IMR-90 (cell line): ENCODE measurements at regions not wholly inside any gene's neighbourhood (a gene's known extent, or its start where the extent isn't known, plus 50 kb on each side); places are given as distances from the start of the nearest gene placed in this dataset.

Experiments used
- ATAC-seq: fragments of 200-7000 bp; cut with Tn5 transposase; 2 replicates; pipeline ENCODE4 v1.9.1; 2020; ENCODE audit warnings: low read depth, mild to moderate bottlenecking, moderate library complexity
- BruUV-seq: library from RNA; stranded (reverse); fragments of 400-500 nt; replicated peaks from 2 replicates; lab custom pipeline; 2021; lab: Mats Ljungman, UMichigan
- CTCF ChIA-PET: fragments of 300-600 bp; formaldehyde crosslinking; extraction: SDS; loops from one replicate; lab custom pipeline; 2021; ENCODE audit warnings: antibody characterized with exemption; lab: Yijun Ruan, JAX
- POLR2A ChIA-PET: fragments of 300-600 bp; sonication (Branson Sonifier 250); formaldehyde crosslinking; loops from one replicate; lab custom pipeline; 2022; ENCODE audit warnings: antibody characterized with exemption; ENCODE audit not compliant: unreplicated experiment; lab: Charles Lee
- DNase-seq: peaks from one replicate; pipeline ENCODE4 v3.0.0; 2013
- H2AFZ ChIP-seq: replicated peaks from 2 replicates; pipeline ENCODE3; 2013; ENCODE audit warnings: low read length, mild to moderate bottlenecking; ENCODE audit not compliant: poor library complexity
- H2AK5ac ChIP-seq: 2 replicates; pipeline ENCODE4 v1.6.1; 2013; ENCODE audit warnings: low read depth, low read length, inconsistent platforms
- H2AK9ac ChIP-seq: replicated peaks from 2 replicates; pipeline ENCODE3; 2013; ENCODE audit warnings: mild to moderate bottlenecking, low read depth, low read length, moderate library complexity; ENCODE audit not compliant: poor library complexity
- H2BK120ac ChIP-seq: 2 replicates; pipeline ENCODE4 v1.6.1; 2013; ENCODE audit warnings: low read depth, low read length, inconsistent platforms
- H2BK15ac ChIP-seq: 3 replicates; pipeline ENCODE4 v1.6.1; 2013; ENCODE audit warnings: low read depth, low read length, inconsistent platforms
- H2BK20ac ChIP-seq: 2 replicates; pipeline ENCODE4 v1.6.1; 2013; ENCODE audit warnings: low read depth, mild to moderate bottlenecking, inconsistent platforms, low read length, moderate library complexity
- H2BK5ac ChIP-seq: 2 replicates; pipeline ENCODE4 v1.6.1; 2013; ENCODE audit warnings: mild to moderate bottlenecking, low read depth, low read length, inconsistent platforms; ENCODE audit not compliant: poor library complexity, severe bottlenecking
- H3K14ac ChIP-seq: replicated peaks from 2 replicates; pipeline ENCODE4 v1.6.1; 2013; ENCODE audit warnings: low read depth, low read length, inconsistent platforms
- H3K18ac ChIP-seq: 2 replicates; pipeline ENCODE4 v1.6.1; 2013; ENCODE audit warnings: low read depth, low read length, control low read depth
- H3K23ac ChIP-seq: 2 replicates; pipeline ENCODE4 v1.6.1; 2013; ENCODE audit warnings: low read depth, low read length, inconsistent platforms
- H3K27ac ChIP-seq: 2 replicates; pipeline ENCODE4 v1.5.1; 2013; ENCODE audit warnings: mild to moderate bottlenecking, control low read depth, low read length; ENCODE audit not compliant: insufficient read depth
- H3K27me3 ChIP-seq: 2 replicates; pipeline ENCODE4 v1.6.1; 2013; ENCODE audit warnings: low read length; ENCODE audit not compliant: control insufficient read depth, insufficient read depth
- H3K36me3 ChIP-seq: 2 replicates; pipeline ENCODE4 v1.6.1; 2013; ENCODE audit warnings: low read length, mixed read lengths; ENCODE audit not compliant: control insufficient read depth, insufficient read depth
- H3K4ac ChIP-seq: 2 replicates; pipeline ENCODE4 v1.6.1; 2013; ENCODE audit warnings: low read depth, low read length, inconsistent platforms
- H3K4me1 ChIP-seq: 2 replicates; pipeline ENCODE4 v1.6.1; 2013; ENCODE audit warnings: low read length, mixed read lengths; ENCODE audit not compliant: control insufficient read depth, insufficient read depth
- H3K4me2 ChIP-seq: 2 replicates; pipeline ENCODE4 v1.6.1; 2013; ENCODE audit warnings: low read depth, mild to moderate bottlenecking, control low read depth, low read length, moderate library complexity
- H3K4me3 ChIP-seq: 2 replicates; pipeline ENCODE4 v1.5.1; 2013; ENCODE audit warnings: low read depth, mild to moderate bottlenecking, control low read depth, low read length, moderate library complexity; ENCODE audit not compliant: insufficient read depth
- H3K56ac ChIP-seq: 2 replicates; pipeline ENCODE4 v1.6.1; 2013; ENCODE audit warnings: low read length, inconsistent platforms; ENCODE audit not compliant: insufficient read depth; ENCODE audit errors: extremely low read depth
- H3K79me1 ChIP-seq, 2 experiments: 2 replicates each; pipeline ENCODE4 v1.6.1; 2013; ENCODE audit warnings: low read length in 2 of 2, inconsistent platforms in 1 of 2, low read depth in 1 of 2
- H3K9ac ChIP-seq: 2 replicates; pipeline ENCODE4 v1.6.1; 2013; ENCODE audit warnings: low read depth, low read length, control low read depth
- H3K9me1 ChIP-seq: 2 replicates; pipeline ENCODE4 v1.6.1; 2013; ENCODE audit warnings: low read length, inconsistent platforms; ENCODE audit not compliant: insufficient read depth
- H3K9me3 ChIP-seq: 2 replicates; pipeline ENCODE4 v1.6.1; 2013; ENCODE audit warnings: low read length; ENCODE audit not compliant: control insufficient read depth, insufficient read depth
- H4K20me1 ChIP-seq: 2 replicates; pipeline ENCODE4 v1.6.1; 2013; ENCODE audit warnings: low read length, inconsistent platforms; ENCODE audit not compliant: insufficient read depth
- H4K5ac ChIP-seq: 2 replicates; pipeline ENCODE4 v1.6.1; 2013; ENCODE audit warnings: mild to moderate bottlenecking, low read depth, low read length, control low read depth
- H4K8ac ChIP-seq, 2 experiments: 2 replicates each; pipeline ENCODE4 v1.6.1; 2013; ENCODE audit warnings: low read depth in 2 of 2, low read length in 2 of 2, control low read depth in 1 of 2, inconsistent platforms in 1 of 2
- H4K91ac ChIP-seq: 2 replicates; pipeline ENCODE4 v1.6.1; 2013; ENCODE audit warnings: low read depth, low read length, inconsistent platforms; ENCODE audit not compliant: insufficient read depth
- BHLHE40 ChIP-seq: fragments of 150-350 bp; IDR thresholded peaks from 2 replicates; pipeline ENCODE4 v1.6.1; 2016; ENCODE audit warnings: mild to moderate bottlenecking, low read depth, low read length
- CEBPB ChIP-seq: IDR thresholded peaks from 2 replicates; pipeline ENCODE4 v1.6.1; 2012; ENCODE audit warnings: low read depth, low read length, improper control_type of control experiment
- CHD1 ChIP-seq: IDR thresholded peaks from 2 replicates; pipeline ENCODE4 v1.6.1; 2012; ENCODE audit warnings: low read depth, low read length, improper control_type of control experiment
- CTCF ChIP-seq: conservative IDR thresholded peaks from 2 replicates; pipeline ENCODE4 v1.5.1; 2012; ENCODE audit warnings: mild to moderate bottlenecking, low read depth, low read length, improper control_type of control experiment
- ELK1 ChIP-seq: fragments of 150-350 bp; IDR thresholded peaks from 2 replicates; pipeline ENCODE4 v1.6.1; 2016; ENCODE audit warnings: low read depth, mild to moderate bottlenecking, low read length, moderate library complexity, borderline replicate concordance
- FOS ChIP-seq: fragments of 150-350 bp; IDR thresholded peaks from 2 replicates; pipeline ENCODE4 v1.6.1; 2016; ENCODE audit warnings: low read depth, low read length
- MAFK ChIP-seq: IDR thresholded peaks from 2 replicates; pipeline ENCODE4 v1.6.1; 2012; ENCODE audit warnings: low read depth, low read length, improper control_type of control experiment
- MAZ ChIP-seq: IDR thresholded peaks from 2 replicates; pipeline ENCODE4 v1.6.1; 2012; ENCODE audit warnings: low read depth, mild to moderate bottlenecking, low read length, improper control_type of control experiment, moderate library complexity, borderline replicate concordance
- MXI1 ChIP-seq: IDR thresholded peaks from 2 replicates; pipeline ENCODE4 v1.6.1; 2012; ENCODE audit warnings: low read depth, mild to moderate bottlenecking, low read length, moderate library complexity, borderline replicate concordance
- NFE2L2 ChIP-seq: fragments of 150-350 bp; IDR thresholded peaks from 2 replicates; pipeline ENCODE4 v1.6.1; 2016; ENCODE audit warnings: low read depth, mild to moderate bottlenecking, low read length
- POLR2A ChIP-seq: IDR thresholded peaks from 2 replicates; pipeline ENCODE4 v1.6.1; 2012; ENCODE audit warnings: mild to moderate bottlenecking, low read depth, low read length
- RAD21 ChIP-seq: IDR thresholded peaks from 2 replicates; pipeline ENCODE4 v1.6.1; 2012; ENCODE audit warnings: low read length, improper control_type of control experiment
- RCOR1 ChIP-seq: IDR thresholded peaks from 2 replicates; pipeline ENCODE4 v1.6.1; 2012; ENCODE audit warnings: mild to moderate bottlenecking, low read length, improper control_type of control experiment; ENCODE audit not compliant: insufficient replicate concordance
- RFX5 ChIP-seq: IDR thresholded peaks from 2 replicates; pipeline ENCODE4 v1.8.0; 2012; ENCODE audit warnings: low read depth, mild to moderate bottlenecking, low read length, moderate library complexity
- SMC3 ChIP-seq: fragments of 150-350 bp; IDR thresholded peaks from 2 replicates; pipeline ENCODE4 v1.6.1; 2016; ENCODE audit warnings: low read depth, mild to moderate bottlenecking, antibody characterized with exemption, low read length, moderate library complexity
- USF2 ChIP-seq: fragments of 150-350 bp; IDR thresholded peaks from 2 replicates; pipeline ENCODE4 v1.6.1; 2017; ENCODE audit warnings: mild to moderate bottlenecking, antibody characterized with exemption, low read length, low read depth
- WGBS, 2 experiments: methylation state at CpG; one replicate each; pipeline versions ENCODE4 v1.1.5 to v1.1.7; 2013; ENCODE audit warnings: missing lambda C conversion rate in 2 of 2; ENCODE audit not compliant: insufficient read length in 1 of 2; ENCODE audit errors: extremely low coverage in 2 of 2; 5-methylcytosine and 5-hydroxymethylcytosine counted together
- dilution Hi-C: fragments of 300-500 bp; cut with HindIII; formaldehyde crosslinking; loops from one replicate; pipeline ENCODE4 v1.14.3; 2018; ENCODE audit warnings: low sequenced_read_pairs; ENCODE audit not compliant: unreplicated experiment
- in situ Hi-C: fragments of 300-500 bp; cut with MboI; formaldehyde crosslinking; loops from 3 replicates; pipeline ENCODE4 v1.14.3; 2019; ENCODE audit warnings: low sequenced_read_pairs, inconsistent platforms, mixed read lengths
- intact Hi-C: fragments of 100-400 bp; cut with micrococcal nuclease; formaldehyde crosslinking; loops from 2 replicates; pipeline ENCODE4 v1.10.0; 2022

- H3K9me3 ChIP-seq = no peaks in the 10 kb centered on the region
- no peaks in the 10 kb centered on the region for H3K9me1 ChIP-seq
- in situ Hi-C loops = no loop called here
- H3K4me1 ChIP-seq = no peaks in the 10 kb centered on the region
- no peak overlapping the region for H2AFZ ChIP-seq
- H2AK5ac ChIP-seq = no peak overlapping the region
- H4K5ac ChIP-seq = no peak overlapping the region
- H3K79me1 ChIP-seq = no peaks in the 10 kb centered on the region
- no peak overlapping the region for H2BK20ac ChIP-seq
- H3K27me3 ChIP-seq = no peaks in the 10 kb centered on the region
- H3K27ac ChIP-seq = no peak overlapping the region
- H3K14ac ChIP-seq = no peak overlapping the region
- H3K23ac ChIP-seq = no peak overlapping the region
- intact Hi-C loops = no loop called here
- ChIA-PET POLR2A (no interaction called here), CTCF (no interaction called here)
- H3K9ac ChIP-seq = no peak overlapping the region
- no peak overlapping the region for H3K4me2 ChIP-seq
- H4K20me1 ChIP-seq = no peaks in the 10 kb centered on the region
- TF ChIP-seq BHLHE40 (no peak), USF2 (no peak), MXI1 (no peak), SMC3 (no peak), POLR2A (no peak), CHD1 (no peak), ELK1 (no peak), FOS (no peak), MAFK (no peak), CEBPB (no peak), RFX5 (no peak), MAZ (no peak), RAD21 (no peak), RCOR1 (no peak), CTCF (no peak), NFE2L2 (no peak)
- H3K4ac ChIP-seq = no peak overlapping the region
- H3K56ac ChIP-seq = no peak overlapping the region
- no peak overlapping the region for H2BK5ac ChIP-seq
- no peak overlapping the region for H2BK15ac ChIP-seq
- dilution Hi-C loops = no loop called here
- H3K18ac ChIP-seq = no peak overlapping the region
- WGBS, 2 experiments = no CpG with 5 or more reads among the region's 3 CpGs
- no peak for ATAC-seq
- H2BK120ac ChIP-seq = no peak overlapping the region
- no peak overlapping the region for H4K8ac ChIP-seq
- H2AK9ac ChIP-seq = no peak overlapping the region
- no peak for DNase-seq
- BruUV-seq = no TSS peak
- no peaks in the 10 kb centered on the region for H3K36me3 ChIP-seq
- no peak overlapping the region for H3K4me3 ChIP-seq
- no peak overlapping the region for H4K91ac ChIP-seq
These were observed 473.6 kb downstream of the EPHA7 start for GRCh38 chr6:92945799-92946198.
